Coronary artery (tissue), 2 donors: ENCODE measurements at regions not wholly inside any gene's neighbourhood (a gene's known extent, or its start where the extent isn't known, plus 50 kb on each side); places are given as distances from the start of the nearest gene placed in this dataset.

Experiments
- DNase-seq: peaks from one replicate; pipeline ENCODE4 v3.0.0-alpha.2; 2017; ENCODE audit warnings: low spot score
- H3K27ac ChIP-seq, 2 donors: fragments of 200-600 bp; sonication (generic); one replicate each; pipeline ENCODE4 v1.5.1; 2016 to 2019
- H3K4me3 ChIP-seq: fragments of 200-600 bp; sonication (generic); 2 replicates; pipeline ENCODE4 v1.5.1; 2016; ENCODE audit warnings: mild to moderate bottlenecking, moderate library complexity
- CTCF ChIP-seq: fragments of 200-600 bp; sonication (generic); IDR thresholded peaks from one replicate; pipeline ENCODE4 v1.5.1; 2019; ENCODE audit warnings: antibody characterized with exemption

- no peak for DNase-seq
- no peak overlapping the region for H3K27ac ChIP-seq
- no peak overlapping the region for H3K4me3 ChIP-seq
- no peak for TF ChIP-seq CTCF
Observed at GRCh38 chr10:44459671-44460070, 74.8 kb upstream of the CXCL12 start.

- Histone ChIP-seq H3K4me3 (no peak overlapping the region), H3K27ac (no peak overlapping the region)
Observed at GRCh38 chr10:44460416-44460815, 75.5 kb upstream of the CXCL12 start.

GRCh38 chr10:44462338-44462914, 77.5 kb upstream of the CXCL12 start:
- no peak overlapping the region for H3K4me3 ChIP-seq
- DNase-seq = no peak
- no peak for TF ChIP-seq CTCF
- no peak overlapping the region for H3K27ac ChIP-seq

More at GRCh38 chr10:44460416-44460815, 75.5 kb upstream of the CXCL12 start:
- no peak for DNase-seq
- no peak for TF ChIP-seq CTCF

- DNase-seq = no peak
- TF ChIP-seq CTCF = no peak
- Histone ChIP-seq H3K4me3 (no peak overlapping the region), H3K27ac (no peak overlapping the region)
Observed at GRCh38 chr10:44463511-44464121, 78.7 kb upstream of the CXCL12 start.

GRCh38 chr10:44464503-44464902, 79.6 kb upstream of the CXCL12 start:
- no peak for TF ChIP-seq CTCF
- Histone ChIP-seq H3K4me3 (no peak overlapping the region), H3K27ac (no peak overlapping the region)
- DNase-seq = no peak

- DNase-seq = no peak
- TF ChIP-seq CTCF = no peak
Observed at GRCh38 chr10:44465401-44466115, 80.7 kb upstream of the CXCL12 start.

GRCh38 chr10:44466236-44466635, 81.3 kb upstream of the CXCL12 start:
- H3K27ac ChIP-seq = no peak overlapping the region
- TF ChIP-seq CTCF = no peak
- no peak overlapping the region for H3K4me3 ChIP-seq
- no peak for DNase-seq

More at GRCh38 chr10:44465401-44466115, 80.7 kb upstream of the CXCL12 start:
- Histone ChIP-seq H3K4me3 (no peak overlapping the region), H3K27ac (no peak overlapping the region)
